Uterus (tissue), 3 donors: ENCODE measurements at regions not wholly inside any gene's neighbourhood (a gene's known extent, or its start where the extent isn't known, plus 50 kb on each side); places are given as distances from the start of the nearest gene placed in this dataset.

Source experiments
- DNase-seq, 2 donors: peaks; one replicate each; pipeline ENCODE4 v3.0.0-alpha.2; 2019 to 2020
- H3K27ac ChIP-seq, 2 donors: fragments of 200-600 bp; sonication (generic); 1 replicate in 1 of 2; 2 replicates in 1 of 2; pipeline ENCODE4 v1.5.1; 2016 to 2018
- H3K27me3 ChIP-seq, 2 donors: fragments of 200-600 bp; sonication (generic); one replicate each; pipeline ENCODE4 v1.5.1; 2018 to 2019; ENCODE audit warnings: control low read depth in 1 of 2
- H3K36me3 ChIP-seq, 2 donors: fragments of 200-600 bp; sonication (generic); one replicate each; pipeline ENCODE4 v1.5.1; 2019; ENCODE audit warnings: control low read depth in 1 of 2
- H3K4me1 ChIP-seq, 2 donors: fragments of 200-600 bp; sonication (generic); one replicate each; pipeline ENCODE4 v1.5.1; 2018 to 2019; ENCODE audit warnings: control low read depth in 1 of 2
- H3K4me3 ChIP-seq, 2 donors: fragments of 200-600 bp; sonication (generic); 1 replicate in 1 of 2; 2 replicates in 1 of 2; pipeline ENCODE4 v1.5.1; 2018 to 2019; ENCODE audit warnings: mild to moderate bottlenecking in 1 of 2
- H3K9me3 ChIP-seq, 2 donors: fragments of 200-600 bp; sonication (generic); one replicate each; pipeline ENCODE4 v1.5.1; 2019; ENCODE audit warnings: control low read depth in 1 of 2
- CTCF ChIP-seq, 4 experiments: fragments of 200-600 bp in 2 of 4; fragments of 450-650 bp in 2 of 4; sonication (generic) in 2 of 4; IDR thresholded peaks; one replicate each; pipeline ENCODE4 v1.5.1; 2016 to 2019; ENCODE audit warnings: antibody characterized with exemption in 4 of 4, mild to moderate bottlenecking in 2 of 4, moderate library complexity in 1 of 4
- POLR2A ChIP-seq, 2 donors: fragments of 450-650 bp; IDR thresholded peaks; one replicate each; pipeline ENCODE4 v1.6.1; 2016; ENCODE audit warnings: antibody characterized with exemption in 2 of 2, mild to moderate bottlenecking in 1 of 2, moderate library complexity in 1 of 2
- intact Hi-C: fragments of 100-400 bp; cut with DNase I; formaldehyde crosslinking; loops from one replicate; pipeline ENCODE4 v1.15.1; 2023; ENCODE audit warnings: low total_unique reads
- donor health status: DM: yes; HTN: yes; CAD: no.

DNA sequence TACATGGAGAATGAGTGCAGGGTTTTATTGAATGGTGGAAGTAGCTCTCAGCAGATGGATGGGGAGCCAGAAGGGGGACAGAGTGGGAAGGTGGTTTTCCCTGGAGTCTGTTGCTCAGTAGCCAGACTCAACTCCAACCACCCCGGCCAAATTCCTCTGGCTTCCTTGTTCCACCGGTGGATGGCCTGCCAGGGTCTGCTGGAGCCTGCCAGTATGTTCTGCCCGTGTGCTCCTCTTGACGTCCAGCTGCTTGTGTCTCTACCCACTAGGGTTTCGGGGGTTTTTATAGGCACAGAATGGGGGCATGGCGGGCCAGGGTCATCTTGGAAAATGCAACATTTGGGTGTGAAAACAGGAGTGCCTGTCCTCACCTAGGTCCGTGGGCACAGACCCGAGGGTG lies 51.4 kb upstream of the KLF9 start:
- intact Hi-C loops = no loop called here
- H3K27ac ChIP-seq = no peak overlapping the region

GRCh38 chr9:70465398-70465797 lies 50.9 kb upstream of the KLF9 start:
- H3K9me3 ChIP-seq = no peaks in the 10 kb centered on the region
- H3K36me3 ChIP-seq = no peaks in the 10 kb centered on the region
- TF ChIP-seq CTCF (IDR thresholded peaks at IDR 0.05) = no peak
- TF ChIP-seq POLR2A (IDR thresholded peaks at IDR 0.05) = no peak
- no peaks in the 10 kb centered on the region for H3K27me3 ChIP-seq
- intact Hi-C loops = no loop called here
- H3K4me3 ChIP-seq = no peak overlapping the region
- no peak overlapping the region for H3K27ac ChIP-seq
- no peaks in the 10 kb centered on the region for H3K4me1 ChIP-seq
- DNase-seq = no peak

More for the DNA sequence above, 51.4 kb upstream of the KLF9 start:
- no peak for DNase-seq
- H3K9me3 ChIP-seq = no peaks in the 10 kb centered on the region
- H3K36me3 ChIP-seq = no peaks in the 10 kb centered on the region
- H3K4me3 ChIP-seq = no peak overlapping the region
- peaks cover 0 to 2% of the 10 kb centered on the region in 2 donors for H3K4me1 ChIP-seq
- no peak for TF ChIP-seq POLR2A (IDR thresholded peaks at IDR 0.05)
- no peak for TF ChIP-seq CTCF (IDR thresholded peaks at IDR 0.05)
- no peaks in the 10 kb centered on the region for H3K27me3 ChIP-seq
